Panc1 (cell line): ENCODE measurements at regions not wholly inside any gene's neighbourhood (a gene's known extent, or its start where the extent isn't known, plus 50 kb on each side); places are given as distances from the start of the nearest gene placed in this dataset.

Experiments used
- ATAC-seq: fragments of 200-7000 bp; cut with Tn5 transposase; 2 replicates; pipeline ENCODE4 v1.9.1; 2020; ENCODE audit warnings: mild to moderate bottlenecking, moderate library complexity
- BruUV-seq: library from RNA; stranded (reverse); fragments of 400-500 nt; replicated peaks from 2 replicates; lab custom pipeline; 2021; lab: Mats Ljungman, UMichigan
- CTCF ChIA-PET: fragments of 300-600 bp; sonication (Branson Sonifier 250); formaldehyde crosslinking; loops from one replicate; lab custom pipeline; 2022; ENCODE audit warnings: antibody characterized with exemption; lab: Charles Lee
- POLR2A ChIA-PET: fragments of 300-600 bp; sonication (Branson Sonifier 250); formaldehyde crosslinking; loops from one replicate; lab custom pipeline; 2022; ENCODE audit warnings: antibody characterized with exemption; lab: Charles Lee
- DNase-seq: peaks from one replicate; pipeline ENCODE4 v3.0.0-alpha.2; 2010; ENCODE audit warnings: low read depth, low spot score
- H3K27ac ChIP-seq: 2 replicates; pipeline ENCODE4 v1.5.1; 2011; ENCODE audit warnings: mild to moderate bottlenecking, low read length, inconsistent platforms
- H3K27me3 ChIP-seq: fragments of 200-500 bp; sonication (Bioruptor generic); 2 replicates; pipeline ENCODE4 v1.6.0; 2014; ENCODE audit warnings: low read length, inconsistent platforms; ENCODE audit not compliant: control insufficient read depth, insufficient read depth
- H3K36me3 ChIP-seq: fragments of 200-500 bp; sonication (Bioruptor generic); 2 replicates; pipeline ENCODE4 v1.5.1; 2014; ENCODE audit warnings: inconsistent platforms, mild to moderate bottlenecking, low read length, moderate library complexity; ENCODE audit not compliant: control insufficient read depth, insufficient read depth
- H3K4me1 ChIP-seq: 2 replicates; pipeline ENCODE4 v1.5.1; 2011; ENCODE audit warnings: inconsistent platforms, mild to moderate bottlenecking, low read length, moderate library complexity; ENCODE audit not compliant: control insufficient read depth, insufficient read depth
- H3K4me3 ChIP-seq, 2 experiments: 2 replicates each; pipeline ENCODE4 v1.5.1; 2011 to 2012; ENCODE audit warnings: low read depth in 2 of 2, low read length in 2 of 2, mild to moderate bottlenecking in 2 of 2, inconsistent platforms in 1 of 2, moderate library complexity in 1 of 2
- H3K9me3 ChIP-seq: fragments of 200-500 bp; sonication (Bioruptor generic); 2 replicates; pipeline ENCODE4 v1.5.1; 2014; ENCODE audit warnings: low read depth, mild to moderate bottlenecking, inconsistent platforms, low read length, moderate library complexity; ENCODE audit not compliant: control insufficient read depth, insufficient read depth
- POLR2AphosphoS5 ChIP-seq: IDR thresholded peaks from 2 replicates; pipeline ENCODE4 v1.6.1; 2012; ENCODE audit warnings: mild to moderate bottlenecking, low read depth, low read length, moderate library complexity
- SIN3A ChIP-seq: IDR thresholded peaks from 2 replicates; pipeline ENCODE4 v1.6.1; 2012; ENCODE audit warnings: low read depth, mild to moderate bottlenecking, low read length, moderate library complexity, borderline replicate concordance; ENCODE audit not compliant: insufficient read depth
- TCF7L2 ChIP-seq: IDR thresholded peaks from 2 replicates; pipeline ENCODE4 v1.6.1; 2011; ENCODE audit warnings: mild to moderate bottlenecking, low read depth, low read length, inconsistent platforms
- in situ Hi-C: cut with HindIII; loops from 2 replicates; pipeline ENCODE4 v1.10.0; 2016; ENCODE audit warnings: low sequenced_read_pairs, low pct_unique_long_range_greater_than_20kb
- intact Hi-C: fragments of 100-400 bp; cut with micrococcal nuclease; formaldehyde crosslinking; loops from one replicate; pipeline ENCODE4 v1.10.0; 2022; ENCODE audit not compliant: unreplicated experiment
- TF ChIP-seq, protein P1 (sequence below), 2 experiments: IDR thresholded peaks; 2 replicates each; pipeline ENCODE4 v1.6.1; 2011 to 2012; ENCODE audit warnings: low read depth in 2 of 2, control low read depth in 1 of 2, low read length in 1 of 2, mild to moderate bottlenecking in 1 of 2, moderate library complexity in 1 of 2; ENCODE audit not compliant: insufficient read depth in 1 of 2
- TF ChIP-seq, protein P2 (sequence below): fragments of 450-650 bp; IDR thresholded peaks from 2 replicates; pipeline ENCODE4 v1.5.1; 2017; ENCODE audit warnings: mild to moderate bottlenecking

DNA sequence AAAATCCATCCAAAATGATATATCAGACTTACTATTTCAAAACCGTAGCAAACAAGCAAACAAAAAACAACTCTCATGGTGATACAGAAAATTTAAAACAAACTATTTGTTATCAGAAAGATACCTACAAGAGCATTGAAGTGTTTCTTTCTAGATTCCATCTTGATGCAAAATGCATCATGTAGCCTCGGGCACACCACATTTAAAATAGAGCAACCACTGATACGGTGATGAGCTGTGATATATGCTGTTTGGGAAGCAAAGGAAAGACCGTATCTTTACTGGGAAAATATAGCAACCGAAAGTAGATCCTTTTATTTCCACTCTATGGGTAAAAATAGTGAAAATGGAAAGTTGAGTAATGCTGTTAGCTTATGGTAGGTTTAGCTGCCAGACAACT is 892.0 kb downstream of the GATA3 start:
- ATAC-seq (no peak), DNase-seq (no peak)
- Histone ChIP-seq H3K4me3 (no peak overlapping the region), H3K27me3 (no peaks in the 10 kb centered on the region), H3K9me3 (no peaks in the 10 kb centered on the region), H3K36me3 (no peaks in the 10 kb centered on the region), H3K4me1 (no peaks in the 10 kb centered on the region), H3K27ac (no peak overlapping the region)
- ChIA-PET CTCF (no interaction called here), POLR2A (no interaction called here)
- intact Hi-C loops, result no loop called here
- BruUV-seq, result no TSS peak
- TF ChIP-seq SIN3A (no peak), TCF7L2 (no peak), POLR2AphosphoS5 (no peak)
- TF ChIP-seq, protein P1, sequence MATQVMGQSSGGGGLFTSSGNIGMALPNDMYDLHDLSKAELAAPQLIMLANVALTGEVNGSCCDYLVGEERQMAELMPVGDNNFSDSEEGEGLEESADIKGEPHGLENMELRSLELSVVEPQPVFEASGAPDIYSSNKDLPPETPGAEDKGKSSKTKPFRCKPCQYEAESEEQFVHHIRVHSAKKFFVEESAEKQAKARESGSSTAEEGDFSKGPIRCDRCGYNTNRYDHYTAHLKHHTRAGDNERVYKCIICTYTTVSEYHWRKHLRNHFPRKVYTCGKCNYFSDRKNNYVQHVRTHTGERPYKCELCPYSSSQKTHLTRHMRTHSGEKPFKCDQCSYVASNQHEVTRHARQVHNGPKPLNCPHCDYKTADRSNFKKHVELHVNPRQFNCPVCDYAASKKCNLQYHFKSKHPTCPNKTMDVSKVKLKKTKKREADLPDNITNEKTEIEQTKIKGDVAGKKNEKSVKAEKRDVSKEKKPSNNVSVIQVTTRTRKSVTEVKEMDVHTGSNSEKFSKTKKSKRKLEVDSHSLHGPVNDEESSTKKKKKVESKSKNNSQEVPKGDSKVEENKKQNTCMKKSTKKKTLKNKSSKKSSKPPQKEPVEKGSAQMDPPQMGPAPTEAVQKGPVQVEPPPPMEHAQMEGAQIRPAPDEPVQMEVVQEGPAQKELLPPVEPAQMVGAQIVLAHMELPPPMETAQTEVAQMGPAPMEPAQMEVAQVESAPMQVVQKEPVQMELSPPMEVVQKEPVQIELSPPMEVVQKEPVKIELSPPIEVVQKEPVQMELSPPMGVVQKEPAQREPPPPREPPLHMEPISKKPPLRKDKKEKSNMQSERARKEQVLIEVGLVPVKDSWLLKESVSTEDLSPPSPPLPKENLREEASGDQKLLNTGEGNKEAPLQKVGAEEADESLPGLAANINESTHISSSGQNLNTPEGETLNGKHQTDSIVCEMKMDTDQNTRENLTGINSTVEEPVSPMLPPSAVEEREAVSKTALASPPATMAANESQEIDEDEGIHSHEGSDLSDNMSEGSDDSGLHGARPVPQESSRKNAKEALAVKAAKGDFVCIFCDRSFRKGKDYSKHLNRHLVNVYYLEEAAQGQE (IDR thresholded peaks at IDR 0.05; ENCODE audit: insufficient read depth in 1 of 2, low read depth in 2 of 2, low read length in 1 of 2), result no peak
- TF ChIP-seq, protein P2, sequence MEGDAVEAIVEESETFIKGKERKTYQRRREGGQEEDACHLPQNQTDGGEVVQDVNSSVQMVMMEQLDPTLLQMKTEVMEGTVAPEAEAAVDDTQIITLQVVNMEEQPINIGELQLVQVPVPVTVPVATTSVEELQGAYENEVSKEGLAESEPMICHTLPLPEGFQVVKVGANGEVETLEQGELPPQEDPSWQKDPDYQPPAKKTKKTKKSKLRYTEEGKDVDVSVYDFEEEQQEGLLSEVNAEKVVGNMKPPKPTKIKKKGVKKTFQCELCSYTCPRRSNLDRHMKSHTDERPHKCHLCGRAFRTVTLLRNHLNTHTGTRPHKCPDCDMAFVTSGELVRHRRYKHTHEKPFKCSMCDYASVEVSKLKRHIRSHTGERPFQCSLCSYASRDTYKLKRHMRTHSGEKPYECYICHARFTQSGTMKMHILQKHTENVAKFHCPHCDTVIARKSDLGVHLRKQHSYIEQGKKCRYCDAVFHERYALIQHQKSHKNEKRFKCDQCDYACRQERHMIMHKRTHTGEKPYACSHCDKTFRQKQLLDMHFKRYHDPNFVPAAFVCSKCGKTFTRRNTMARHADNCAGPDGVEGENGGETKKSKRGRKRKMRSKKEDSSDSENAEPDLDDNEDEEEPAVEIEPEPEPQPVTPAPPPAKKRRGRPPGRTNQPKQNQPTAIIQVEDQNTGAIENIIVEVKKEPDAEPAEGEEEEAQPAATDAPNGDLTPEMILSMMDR, result no peak
- in situ Hi-C loops, result no loop called here

DNA sequence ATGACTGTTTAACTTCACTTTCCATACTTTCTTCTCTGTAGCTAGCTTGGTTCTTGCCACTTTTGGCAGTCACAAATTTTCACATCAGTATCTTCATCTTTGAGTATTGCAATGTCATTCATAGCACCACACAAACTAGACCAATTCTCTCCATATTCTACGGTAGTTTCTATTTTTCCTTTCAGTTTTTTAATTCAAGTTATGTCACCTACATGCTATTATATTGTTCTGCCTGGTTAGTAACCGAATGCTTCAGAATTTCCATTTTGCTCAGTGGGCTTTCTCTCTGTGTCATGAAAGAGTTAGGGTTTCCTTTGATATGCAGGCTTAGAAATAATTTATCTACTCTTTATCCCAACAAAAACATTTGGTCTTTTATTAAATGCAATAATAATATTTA is 896.5 kb downstream of the GATA3 start:
- in situ Hi-C loops, result no loop called here
- ChIA-PET POLR2A (no interaction called here), CTCF (no interaction called here)
- Histone ChIP-seq H3K4me3 (no peak overlapping the region), H3K27me3 (no peaks in the 10 kb centered on the region), H3K36me3 (no peaks in the 10 kb centered on the region), H3K27ac (no peak overlapping the region), H3K4me1 (no peaks in the 10 kb centered on the region), H3K9me3 (no peaks in the 10 kb centered on the region)
- ATAC-seq (no peak), DNase-seq (no peak)
- intact Hi-C loops, result no loop called here
- no TSS peak for BruUV-seq
- no peak for TF ChIP-seq SIN3A
- TF ChIP-seq, protein P2, result no peak
